ENCODE measurements at regions not wholly inside any gene's neighbourhood (a gene's known extent, or its start where the extent isn't known, plus 50 kb on each side); places are given as distances from the start of the nearest gene placed in this dataset.

- H3K36me3 Mint-ChIP-seq (ENCODE audit: low read depth): no peaks in the 10 kb centered on the region
- TF ChIP-seq, protein P1, sequence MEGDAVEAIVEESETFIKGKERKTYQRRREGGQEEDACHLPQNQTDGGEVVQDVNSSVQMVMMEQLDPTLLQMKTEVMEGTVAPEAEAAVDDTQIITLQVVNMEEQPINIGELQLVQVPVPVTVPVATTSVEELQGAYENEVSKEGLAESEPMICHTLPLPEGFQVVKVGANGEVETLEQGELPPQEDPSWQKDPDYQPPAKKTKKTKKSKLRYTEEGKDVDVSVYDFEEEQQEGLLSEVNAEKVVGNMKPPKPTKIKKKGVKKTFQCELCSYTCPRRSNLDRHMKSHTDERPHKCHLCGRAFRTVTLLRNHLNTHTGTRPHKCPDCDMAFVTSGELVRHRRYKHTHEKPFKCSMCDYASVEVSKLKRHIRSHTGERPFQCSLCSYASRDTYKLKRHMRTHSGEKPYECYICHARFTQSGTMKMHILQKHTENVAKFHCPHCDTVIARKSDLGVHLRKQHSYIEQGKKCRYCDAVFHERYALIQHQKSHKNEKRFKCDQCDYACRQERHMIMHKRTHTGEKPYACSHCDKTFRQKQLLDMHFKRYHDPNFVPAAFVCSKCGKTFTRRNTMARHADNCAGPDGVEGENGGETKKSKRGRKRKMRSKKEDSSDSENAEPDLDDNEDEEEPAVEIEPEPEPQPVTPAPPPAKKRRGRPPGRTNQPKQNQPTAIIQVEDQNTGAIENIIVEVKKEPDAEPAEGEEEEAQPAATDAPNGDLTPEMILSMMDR (conservative IDR thresholded peaks at IDR 0.05): no peak
- H3K4me1 Mint-ChIP-seq: no peaks in the 10 kb centered on the region
- DNase-seq (ENCODE audit: low read depth, low spot score): no peak
- H3K9me3 Mint-ChIP-seq: no peaks in the 10 kb centered on the region
- H3K27me3 Mint-ChIP-seq (ENCODE audit: low read depth): no peaks in the 10 kb centered on the region
- H3K27ac Mint-ChIP-seq (ENCODE audit: unreplicated experiment): no peak overlapping the region
- no peak overlapping the region for H3K4me3 Mint-ChIP-seq
These were observed 163.3 kb upstream of the SLC38A2 start for GRCh38 chr12:46535907-46536306.

GRCh38 chr12:46535376-46535775 lies 162.8 kb upstream of the SLC38A2 start:
- TF ChIP-seq, protein P1 (conservative IDR thresholded peaks at IDR 0.05): no peak
- Mint-ChIP-seq H3K27me3 (ENCODE audit: low read depth) (no peaks in the 10 kb centered on the region), H3K4me1 (no peaks in the 10 kb centered on the region), H3K4me3 (no peak overlapping the region), H3K36me3 (ENCODE audit: low read depth) (no peaks in the 10 kb centered on the region), H3K27ac (ENCODE audit: unreplicated experiment) (no peak overlapping the region), H3K9me3 (no peaks in the 10 kb centered on the region)
- DNase-seq (ENCODE audit: low read depth, low spot score): no peak

DNA sequence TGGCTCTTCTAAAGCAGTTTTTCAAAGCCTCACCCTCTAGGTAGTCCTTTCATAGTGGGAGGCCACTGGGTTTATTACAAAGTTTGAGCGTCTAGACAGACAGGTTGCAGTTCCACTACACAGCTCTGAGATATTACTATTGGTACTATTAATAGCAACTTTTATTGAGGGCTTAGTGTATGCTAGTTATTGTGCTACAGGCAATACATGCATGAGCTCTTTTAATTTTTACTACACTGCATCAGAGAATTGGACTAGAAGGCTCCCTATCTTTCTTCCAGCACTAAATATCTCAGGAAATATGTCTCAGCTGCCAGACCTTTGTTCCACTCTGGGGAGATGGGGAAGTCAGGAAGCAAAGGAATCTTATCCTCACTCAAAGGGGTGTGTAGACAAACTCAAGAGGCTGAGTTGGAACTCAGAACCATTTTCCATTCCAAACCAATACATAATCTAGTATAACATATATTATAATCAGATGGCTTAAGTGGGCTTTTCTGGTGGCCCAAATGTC lies 161.8 kb upstream of the SLC38A2 start:
- peaks cover under 1% of the 10 kb centered on the region for H3K9me3 Mint-ChIP-seq
- no peak for DNase-seq (ENCODE audit: low read depth, low spot score)
- TF ChIP-seq, protein P1 (conservative IDR thresholded peaks at IDR 0.05): no peak
- no peaks in the 10 kb centered on the region for H3K27me3 Mint-ChIP-seq (ENCODE audit: low read depth)
- no peak overlapping the region for H3K27ac Mint-ChIP-seq (ENCODE audit: unreplicated experiment)
- H3K4me1 Mint-ChIP-seq: no peaks in the 10 kb centered on the region
- no peak overlapping the region for H3K4me3 Mint-ChIP-seq
- H3K36me3 Mint-ChIP-seq (ENCODE audit: low read depth): no peaks in the 10 kb centered on the region

GRCh38 chr12:46533723-46534122 lies 161.2 kb upstream of the SLC38A2 start:
- TF ChIP-seq, protein P1 (conservative IDR thresholded peaks at IDR 0.05): no peak
- Mint-ChIP-seq H3K4me3 (no peak overlapping the region), H3K4me1 (no peaks in the 10 kb centered on the region), H3K27me3 (ENCODE audit: low read depth) (no peaks in the 10 kb centered on the region), H3K36me3 (ENCODE audit: low read depth) (peaks cover under 1% of the 10 kb centered on the region), H3K27ac (ENCODE audit: unreplicated experiment) (no peak overlapping the region), H3K9me3 (peaks cover 6% of the 10 kb centered on the region)
- DNase-seq (ENCODE audit: low read depth, low spot score): no peak

DNA sequence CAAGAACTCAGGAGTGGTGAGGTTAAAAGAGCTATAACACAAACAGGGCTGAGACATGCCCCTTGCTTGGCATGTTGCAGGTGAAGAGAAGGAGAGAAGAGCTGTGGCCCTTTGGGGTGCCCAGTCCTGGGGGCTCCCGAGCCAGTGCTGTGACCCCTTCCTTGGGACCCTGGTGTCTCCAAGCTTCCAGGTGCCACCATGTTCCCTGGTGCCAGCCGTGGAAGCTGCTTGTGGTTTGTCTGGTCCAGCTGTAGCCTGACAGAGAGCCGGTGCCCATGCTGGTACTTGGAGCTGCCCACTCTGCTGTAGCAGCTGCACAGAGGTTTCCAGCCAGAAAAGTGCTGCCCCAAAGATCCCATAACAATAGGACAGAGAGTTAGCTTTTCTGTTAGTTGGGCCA lies 159.2 kb upstream of the SLC38A2 start:
- H3K36me3 Mint-ChIP-seq (ENCODE audit: low read depth): peaks cover 4% of the 10 kb centered on the region
- DNase-seq (ENCODE audit: low read depth, low spot score): no peak
- H3K27me3 Mint-ChIP-seq (ENCODE audit: low read depth): no peaks in the 10 kb centered on the region
- no peak overlapping the region for H3K27ac Mint-ChIP-seq (ENCODE audit: unreplicated experiment)
- peaks cover 14% of the 10 kb centered on the region for H3K9me3 Mint-ChIP-seq
- H3K4me1 Mint-ChIP-seq: no peaks in the 10 kb centered on the region
- no peak overlapping the region for H3K4me3 Mint-ChIP-seq
- TF ChIP-seq, protein P1 (conservative IDR thresholded peaks at IDR 0.05): no peak
